ENCODE measurements at regions not wholly inside any gene's neighbourhood (a gene's known extent, or its start where the extent isn't known, plus 50 kb on each side); places are given as distances from the start of the nearest gene placed in this dataset.

GRCh38 chr2:108067820-108068405, 81.6 kb downstream of the SLC5A7 start:
- H3K4me3 ChIP-seq (ENCODE audit: low read depth, low read length), result no peak overlapping the region
- TF ChIP-seq CTCF (IDR thresholded peaks at IDR 0.05; ENCODE audit: borderline replicate concordance, insufficient read depth, low read depth, low read length), result no peak

- H3K4me3 ChIP-seq (ENCODE audit: low read depth, low read length), result no peak overlapping the region
- peak; percentile 33; the same call in 1 of the 2 replicates for TF ChIP-seq CTCF (IDR thresholded peaks at IDR 0.05; ENCODE audit: borderline replicate concordance, insufficient read depth, low read depth, low read length)
Observed at GRCh38 chr2:108069515-108070310, 83.4 kb downstream of the SLC5A7 start.

- no peak for TF ChIP-seq CTCF (IDR thresholded peaks at IDR 0.05; ENCODE audit: borderline replicate concordance, insufficient read depth, low read depth, low read length)
- no peak overlapping the region for H3K4me3 ChIP-seq (ENCODE audit: low read depth, low read length)
Observed at GRCh38 chr2:108073415-108074072, 87.2 kb downstream of the SLC5A7 start.

DNA sequence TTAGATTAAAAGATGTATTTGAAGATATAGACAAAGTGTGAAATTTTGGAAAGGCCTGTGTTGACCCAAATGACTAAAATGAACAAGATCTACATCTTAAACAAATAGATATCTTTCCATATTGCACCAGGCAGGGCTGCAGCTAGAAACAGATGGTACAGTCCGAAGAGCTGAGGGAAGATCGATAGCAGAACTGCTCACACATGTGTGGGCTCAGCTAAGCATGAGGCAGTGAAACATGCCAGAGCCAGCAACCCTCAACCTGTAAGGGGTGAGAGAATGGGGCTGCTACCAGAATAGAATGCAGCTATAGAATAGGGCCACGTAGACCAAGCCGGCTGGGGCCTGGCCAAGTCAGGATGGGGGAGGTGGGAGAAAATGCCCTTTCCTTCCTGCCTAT, 87.8 kb downstream of the SLC5A7 start:
- TF ChIP-seq CTCF (IDR thresholded peaks at IDR 0.05; ENCODE audit: borderline replicate concordance, insufficient read depth, low read depth, low read length), result no peak
- no peak overlapping the region for H3K4me3 ChIP-seq (ENCODE audit: low read depth, low read length)

DNA sequence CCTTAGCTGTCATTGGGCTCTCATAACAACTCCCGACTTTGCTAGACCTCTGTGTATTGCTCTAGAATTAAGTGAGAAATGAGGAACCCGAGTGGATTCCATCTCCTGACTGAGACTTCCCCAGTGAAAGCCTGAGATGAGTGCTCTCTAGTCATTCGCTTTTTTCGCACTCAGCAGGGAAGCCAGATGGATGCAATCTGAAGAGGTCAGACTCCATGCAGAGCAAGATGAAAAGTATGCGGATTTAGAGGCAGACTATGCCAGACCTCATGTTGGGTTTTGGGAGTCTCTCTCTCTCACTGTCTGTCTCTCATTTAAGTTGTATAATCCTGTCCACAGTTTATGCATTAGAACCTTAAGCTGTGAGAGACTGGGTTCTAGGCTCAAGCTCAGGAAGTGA, 88.6 kb downstream of the SLC5A7 start:
- TF ChIP-seq CTCF (IDR thresholded peaks at IDR 0.05; ENCODE audit: borderline replicate concordance, insufficient read depth, low read depth, low read length), result no peak
- H3K4me3 ChIP-seq (ENCODE audit: low read depth, low read length), result no peak overlapping the region

DNA sequence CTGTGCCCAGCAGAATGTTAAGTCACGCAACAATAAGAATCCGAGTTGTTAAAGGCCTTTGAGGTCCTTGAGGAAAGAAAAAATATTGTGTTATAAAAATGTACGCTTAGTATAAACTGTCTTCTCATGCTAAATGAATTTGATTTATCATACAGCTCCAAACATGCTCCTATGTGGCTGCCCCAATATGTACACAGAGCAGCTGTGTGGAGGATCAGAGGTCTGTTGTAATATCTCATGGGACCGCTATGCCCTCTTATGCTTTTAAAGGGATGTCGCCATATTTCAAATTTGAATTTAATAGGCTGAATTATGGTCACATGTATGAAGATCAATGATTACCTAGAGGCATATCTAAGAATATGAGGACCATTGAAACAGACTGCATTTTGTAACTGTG, 90.2 kb downstream of the SLC5A7 start:
- no peak for TF ChIP-seq CTCF (IDR thresholded peaks at IDR 0.05; ENCODE audit: borderline replicate concordance, insufficient read depth, low read depth, low read length)
- no peak overlapping the region for H3K4me3 ChIP-seq (ENCODE audit: low read depth, low read length)

Data from GM12875 (cell line).